Breast epithelium (tissue), 4 donors: ENCODE measurements at regions not wholly inside any gene's neighbourhood (a gene's known extent, or its start where the extent isn't known, plus 50 kb on each side); places are given as distances from the start of the nearest gene placed in this dataset.

Experiments used
- DNase-seq, 2 donors: peaks; one replicate each; pipeline ENCODE4 v3.0.0-alpha.2; 2019; ENCODE audit warnings: low spot score in 2 of 2
- H3K27ac ChIP-seq, 2 donors: fragments of 200-600 bp; sonication (generic) in 1 of 2; one replicate each; pipeline ENCODE4 v1.5.1; 2016 to 2019; ENCODE audit warnings: mild to moderate bottlenecking in 1 of 2
- H3K27me3 ChIP-seq, 2 donors: fragments of 200-600 bp; sonication (generic) in 1 of 2; one replicate each; pipeline versions ENCODE4 v1.5.1 to v1.6.0; 2017 to 2019; ENCODE audit warnings: control low read depth in 1 of 2, mild to moderate bottlenecking in 1 of 2
- H3K36me3 ChIP-seq: fragments of 200-600 bp; one replicate; pipeline ENCODE4 v1.5.1; 2019
- H3K4me1 ChIP-seq, 2 donors: fragments of 200-600 bp; sonication (generic); one replicate each; pipeline ENCODE4 v1.5.1; 2016 to 2019; ENCODE audit warnings: control low read depth in 1 of 2
- H3K4me3 ChIP-seq, 3 donors: fragments of 200-600 bp; sonication (generic); 1 replicate in 2 of 3; 2 replicates in 1 of 3; pipeline ENCODE4 v1.5.1; 2016 to 2019; ENCODE audit warnings: mild to moderate bottlenecking in 3 of 3, moderate library complexity in 2 of 3
- H3K9me3 ChIP-seq, 2 donors: fragments of 200-600 bp; sonication (generic) in 1 of 2; one replicate each; pipeline ENCODE4 v1.5.1; 2016 to 2019; ENCODE audit warnings: control low read depth in 1 of 2
- POLR2A ChIP-seq: fragments of 450-650 bp; IDR thresholded peaks from one replicate; pipeline ENCODE4 v1.6.1; 2016; ENCODE audit warnings: antibody characterized with exemption, mild to moderate bottlenecking, moderate library complexity
- POLR2AphosphoS5 ChIP-seq, 3 donors: sonication (generic); formaldehyde crosslinking; IDR thresholded peaks; one replicate each; pipeline ENCODE4 v1.6.1; 2017; ENCODE audit warnings: antibody characterized with exemption in 3 of 3
- intact Hi-C: fragments of 100-400 bp; cut with DNase I; formaldehyde crosslinking; loops from one replicate; pipeline ENCODE4 v1.15.1; 2023; ENCODE audit warnings: low total_unique reads
- TF ChIP-seq, protein P1 (sequence below), 3 donors: fragments of 450-650 bp; IDR thresholded peaks; one replicate each; pipeline ENCODE4 v1.5.1; 2016 to 2017; ENCODE audit warnings: antibody characterized with exemption in 3 of 3, mild to moderate bottlenecking in 3 of 3, moderate library complexity in 3 of 3

DNA sequence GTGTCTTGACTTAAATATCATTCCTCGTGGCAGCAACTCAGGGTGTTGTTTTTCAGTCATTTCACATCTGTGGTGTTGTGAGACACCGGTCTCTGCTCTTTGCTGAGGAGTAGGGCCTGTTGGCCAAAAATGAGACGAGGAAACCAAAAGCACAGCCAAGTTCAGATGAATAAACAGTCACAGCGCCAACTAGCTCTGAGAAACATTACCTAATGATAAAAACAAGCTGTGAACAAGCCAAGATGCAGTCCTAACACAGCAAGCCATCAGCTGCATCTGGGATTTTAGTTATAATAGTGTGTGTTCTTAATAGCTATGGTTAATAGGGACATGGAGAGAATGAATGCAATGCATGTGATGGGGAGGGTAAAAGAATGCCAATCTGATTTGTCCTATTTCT lies 843.4 kb upstream of the DPPA4 start:
- Histone ChIP-seq H3K36me3 (no peaks in the 10 kb centered on the region), H3K9me3 (no peaks in the 10 kb centered on the region), H3K27me3 (no peaks in the 10 kb centered on the region), H3K27ac (peak overlapping the region in 1 of 2 donors; percentile 40), H3K4me3 (no peak overlapping the region), H3K4me1 (no peaks in the 10 kb centered on the region)
- no peak for DNase-seq
- intact Hi-C loops, result no loop called here
- TF ChIP-seq, protein P1, sequence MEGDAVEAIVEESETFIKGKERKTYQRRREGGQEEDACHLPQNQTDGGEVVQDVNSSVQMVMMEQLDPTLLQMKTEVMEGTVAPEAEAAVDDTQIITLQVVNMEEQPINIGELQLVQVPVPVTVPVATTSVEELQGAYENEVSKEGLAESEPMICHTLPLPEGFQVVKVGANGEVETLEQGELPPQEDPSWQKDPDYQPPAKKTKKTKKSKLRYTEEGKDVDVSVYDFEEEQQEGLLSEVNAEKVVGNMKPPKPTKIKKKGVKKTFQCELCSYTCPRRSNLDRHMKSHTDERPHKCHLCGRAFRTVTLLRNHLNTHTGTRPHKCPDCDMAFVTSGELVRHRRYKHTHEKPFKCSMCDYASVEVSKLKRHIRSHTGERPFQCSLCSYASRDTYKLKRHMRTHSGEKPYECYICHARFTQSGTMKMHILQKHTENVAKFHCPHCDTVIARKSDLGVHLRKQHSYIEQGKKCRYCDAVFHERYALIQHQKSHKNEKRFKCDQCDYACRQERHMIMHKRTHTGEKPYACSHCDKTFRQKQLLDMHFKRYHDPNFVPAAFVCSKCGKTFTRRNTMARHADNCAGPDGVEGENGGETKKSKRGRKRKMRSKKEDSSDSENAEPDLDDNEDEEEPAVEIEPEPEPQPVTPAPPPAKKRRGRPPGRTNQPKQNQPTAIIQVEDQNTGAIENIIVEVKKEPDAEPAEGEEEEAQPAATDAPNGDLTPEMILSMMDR (IDR thresholded peaks at IDR 0.05), result no peak
- no peak for TF ChIP-seq POLR2A
- TF ChIP-seq POLR2AphosphoS5 (IDR thresholded peaks at IDR 0.05), result no peak

DNA sequence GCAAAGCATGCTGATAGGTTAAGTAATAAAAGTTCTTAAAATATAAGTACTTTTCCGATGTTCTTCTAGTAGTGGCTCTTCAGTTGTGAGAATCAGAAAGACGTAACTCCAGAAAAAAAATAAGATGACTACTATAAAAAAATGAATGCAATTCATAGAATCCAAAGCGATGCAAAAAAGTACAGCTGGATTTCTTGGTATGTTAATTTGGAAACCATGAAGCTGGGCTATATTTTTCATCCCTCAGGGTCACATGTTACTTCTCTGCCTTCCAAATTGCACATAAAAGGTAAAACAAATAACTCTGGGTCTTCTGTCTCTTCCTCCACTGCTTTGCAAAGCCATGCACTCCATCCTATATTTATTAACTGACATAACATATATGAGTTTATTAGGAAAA lies 843.9 kb upstream of the DPPA4 start:
- DNase-seq, result no peak
- Histone ChIP-seq H3K9me3 (no peaks in the 10 kb centered on the region), H3K36me3 (no peaks in the 10 kb centered on the region), H3K27me3 (no peaks in the 10 kb centered on the region), H3K27ac (peak overlapping the region in 1 of 2 donors; percentile 40), H3K4me1 (no peaks in the 10 kb centered on the region), H3K4me3 (no peak overlapping the region)
- no peak for TF ChIP-seq POLR2AphosphoS5 (IDR thresholded peaks at IDR 0.05)
- no peak for TF ChIP-seq POLR2A
- TF ChIP-seq, protein P1 (IDR thresholded peaks at IDR 0.05), result no peak
- intact Hi-C loops, result no loop called here

DNA sequence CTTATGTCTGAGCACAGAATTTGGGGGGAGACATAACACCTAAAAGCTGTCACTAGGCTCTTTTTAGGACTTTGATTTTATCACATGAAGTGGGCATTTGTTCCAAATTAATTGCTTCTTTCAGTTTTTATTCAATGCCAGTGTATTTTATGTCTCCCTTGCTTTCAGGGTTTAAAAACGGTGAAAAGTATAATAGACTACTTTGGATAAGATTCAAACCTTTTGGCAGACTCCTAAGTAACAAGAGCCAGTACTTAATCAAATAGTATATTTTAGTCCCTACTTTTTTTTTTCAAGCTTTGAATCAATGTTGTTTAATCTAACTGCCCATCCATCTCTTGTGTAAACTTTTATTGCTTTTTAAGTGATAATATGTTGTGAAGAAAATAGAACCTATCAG lies 847.2 kb upstream of the DPPA4 start:
- no peaks in the 10 kb centered on the region for H3K9me3 ChIP-seq
- intact Hi-C loops, result loop anchor here (2.0 kb wide), 1 partner anchor 42 kb away; no protein-coding TSS in a partner anchor
- TF ChIP-seq, protein P1 (IDR thresholded peaks at IDR 0.05), result no peak
- TF ChIP-seq POLR2A, result no peak
- TF ChIP-seq POLR2AphosphoS5 (IDR thresholded peaks at IDR 0.05), result no peak
- no peak overlapping the region for H3K27ac ChIP-seq
- no peaks in the 10 kb centered on the region for H3K4me1 ChIP-seq
- no peaks in the 10 kb centered on the region for H3K36me3 ChIP-seq
- H3K27me3 ChIP-seq, result no peaks in the 10 kb centered on the region
- DNase-seq, result no peak
- H3K4me3 ChIP-seq, result no peak overlapping the region

DNA sequence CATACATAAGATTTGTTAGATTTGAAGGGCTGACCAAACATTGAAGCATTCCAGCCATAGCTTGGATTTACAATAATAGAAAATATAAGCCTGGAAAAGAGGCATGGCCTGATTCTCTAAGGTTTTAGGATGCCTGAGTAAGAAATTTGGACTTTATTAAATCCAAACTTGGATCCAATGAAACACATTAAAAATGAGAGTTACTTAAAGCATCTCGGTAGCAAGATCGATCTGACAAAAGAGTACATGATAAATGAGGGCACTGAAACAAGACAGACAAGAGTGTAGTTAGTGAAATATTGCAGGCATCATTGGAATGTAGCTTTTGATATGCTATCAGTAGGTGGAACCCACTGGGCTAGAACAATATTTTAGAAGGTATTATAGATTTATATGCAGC lies 855.7 kb upstream of the DPPA4 start:
- intact Hi-C loops, result no loop called here
- DNase-seq, result no peak
- TF ChIP-seq POLR2AphosphoS5 (IDR thresholded peaks at IDR 0.05) (no peak), POLR2A (no peak)
- TF ChIP-seq, protein P1 (IDR thresholded peaks at IDR 0.05), result no peak

DNA sequence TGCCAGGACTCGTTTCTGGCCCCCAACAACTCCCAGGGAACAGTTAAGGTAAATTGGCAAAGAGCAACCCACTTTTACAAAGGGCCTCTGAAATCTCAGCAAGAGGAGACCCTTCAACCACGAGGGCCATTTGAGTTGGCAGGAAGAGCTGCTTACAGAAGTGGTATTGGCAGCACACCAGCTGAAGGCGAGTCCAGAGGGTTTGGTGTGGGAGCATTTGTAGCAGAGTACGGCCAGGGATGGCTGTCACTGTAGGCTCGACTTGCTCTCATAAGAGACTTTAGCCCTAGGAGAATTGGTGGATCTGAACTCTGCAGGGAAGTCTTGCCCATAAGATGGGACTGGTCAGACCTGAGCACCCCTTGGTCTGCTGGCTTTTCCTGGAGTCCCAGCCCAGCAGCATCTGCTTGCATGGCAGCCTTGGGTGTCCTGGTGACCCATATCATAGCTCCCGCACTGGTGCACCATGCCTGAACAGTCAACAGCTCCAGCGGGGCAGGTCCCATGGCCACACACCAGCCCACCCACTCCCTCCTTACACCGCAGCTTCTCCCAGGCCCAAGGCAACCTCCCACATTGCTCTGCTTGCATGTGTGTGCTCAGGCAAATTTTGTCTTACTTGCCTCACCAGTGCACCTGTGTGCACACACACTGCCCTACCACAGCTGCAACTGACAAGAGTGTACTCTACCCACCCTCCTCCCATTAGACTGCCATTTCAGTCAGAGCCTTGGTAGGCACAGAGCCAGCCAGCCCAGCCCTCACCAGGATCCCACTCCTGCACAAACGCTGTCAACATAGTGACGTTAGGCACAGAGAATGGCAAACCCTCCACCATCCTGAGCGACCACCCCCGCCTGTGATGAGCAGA lies 861.6 kb upstream of the DPPA4 start:
- Histone ChIP-seq H3K4me1 (no peaks in the 10 kb centered on the region), H3K27ac (no peak overlapping the region), H3K9me3 (peaks cover 8 to 15% of the 10 kb centered on the region in 2 donors), H3K27me3 (no peaks in the 10 kb centered on the region), H3K4me3 (no peak overlapping the region), H3K36me3 (no peaks in the 10 kb centered on the region)
- intact Hi-C loops, result no loop called here
- no peak for TF ChIP-seq POLR2AphosphoS5 (IDR thresholded peaks at IDR 0.05)
- DNase-seq, result no peak

More for the DNA sequence above, 855.7 kb upstream of the DPPA4 start:
- Histone ChIP-seq H3K4me3 (no peak overlapping the region), H3K4me1 (no peaks in the 10 kb centered on the region), H3K9me3 (no peaks in the 10 kb centered on the region), H3K36me3 (no peaks in the 10 kb centered on the region), H3K27ac (no peak overlapping the region), H3K27me3 (no peaks in the 10 kb centered on the region)
